Caco-2 (cell line): ENCODE measurements at regions not wholly inside any gene's neighbourhood (a gene's known extent, or its start where the extent isn't known, plus 50 kb on each side); places are given as distances from the start of the nearest gene placed in this dataset.

Source experiments
- BruUV-seq: library from RNA; stranded (reverse); fragments of 400-500 nt; replicated peaks from 2 replicates; lab custom pipeline; 2021; lab: Mats Ljungman, UMichigan
- CTCF ChIA-PET: fragments of 300-600 bp; sonication (Branson Sonifier 250); formaldehyde crosslinking; loops from one replicate; lab custom pipeline; 2022; ENCODE audit warnings: antibody characterized with exemption; lab: Charles Lee
- POLR2A ChIA-PET: fragments of 300-600 bp; sonication (Branson Sonifier 250); formaldehyde crosslinking; loops from one replicate; lab custom pipeline; 2022; ENCODE audit warnings: antibody characterized with exemption; lab: Charles Lee
- DNase-seq, 2 experiments: peaks; one replicate each; pipeline versions ENCODE4 v3.0.0 to v3.0.0-alpha.2; 2020 to 2022
- H3K27me3 ChIP-seq: replicated peaks from 2 replicates; pipeline ENCODE4 v1.6.0; 2011; ENCODE audit warnings: low read length; ENCODE audit not compliant: control insufficient read depth, insufficient read depth
- H3K36me3 ChIP-seq: 2 replicates; pipeline ENCODE4 v1.5.1; 2011; ENCODE audit warnings: low read length; ENCODE audit not compliant: control insufficient read depth, insufficient read depth
- H3K4me1 ChIP-seq: fragments of 250-450 bp; sonication (Bioruptor Pico); 2 replicates; pipeline ENCODE4 v1.5.1; 2020; ENCODE audit warnings: mild to moderate bottlenecking
- H3K4me3 ChIP-seq: 2 replicates; pipeline ENCODE4 v1.5.1; 2011; ENCODE audit warnings: low read depth, mild to moderate bottlenecking, control low read depth, low read length
- H3K9me3 ChIP-seq: fragments of 250-450 bp; sonication (Bioruptor Pico); 2 replicates; pipeline ENCODE4 v1.5.1; 2020; ENCODE audit warnings: mild to moderate bottlenecking, moderate library complexity
- H3K27ac Mint-ChIP-seq: one replicate; pipeline ENCODE4 v1.8.0; 2022; ENCODE audit warnings: mixed read lengths; ENCODE audit not compliant: unreplicated experiment
- H3K27me3 Mint-ChIP-seq: one replicate; pipeline ENCODE4 v1.8.0; 2022; ENCODE audit warnings: mixed read lengths; ENCODE audit not compliant: insufficient read depth, unreplicated experiment
- H3K36me3 Mint-ChIP-seq: one replicate; pipeline ENCODE4 v1.8.0; 2022; ENCODE audit warnings: mild to moderate bottlenecking, mixed read lengths; ENCODE audit not compliant: insufficient read depth, unreplicated experiment
- H3K4me1 Mint-ChIP-seq: one replicate; pipeline ENCODE4 v1.8.0; 2022; ENCODE audit warnings: low read depth, mixed read lengths; ENCODE audit not compliant: unreplicated experiment
- H3K4me3 Mint-ChIP-seq: one replicate; pipeline ENCODE4 v1.8.0; 2022; ENCODE audit warnings: mild to moderate bottlenecking, moderate library complexity, mixed read lengths; ENCODE audit not compliant: unreplicated experiment
- H3K9me3 Mint-ChIP-seq: one replicate; pipeline ENCODE4 v1.8.0; 2022; ENCODE audit warnings: mixed read lengths; ENCODE audit not compliant: unreplicated experiment
- intact Hi-C: fragments of 100-400 bp; cut with micrococcal nuclease; formaldehyde crosslinking; loops from one replicate; pipeline ENCODE4 v1.10.0; 2022; ENCODE audit not compliant: unreplicated experiment
- TF ChIP-seq, protein P1 (sequence below), 2 experiments: fragments of 200-600 bp in 1 of 2; IDR thresholded peaks; 1 replicate in 1 of 2; 2 replicates in 1 of 2; pipeline versions ENCODE4 v1.5.1 to v1.8.0; 2011 to 2022; ENCODE audit warnings: antibody characterized with exemption in 1 of 2, control low read depth in 1 of 2, inconsistent platforms in 1 of 2, low read depth in 1 of 2, low read length in 1 of 2, mild to moderate bottlenecking in 1 of 2, moderate library complexity in 1 of 2; ENCODE audit not compliant: insufficient read depth in 1 of 2, severe bottlenecking in 1 of 2, unreplicated experiment in 1 of 2

GRCh38 chr5:120955795-120956194, 491.7 kb downstream of the PRR16 start:
- ChIA-PET POLR2A (no interaction called here), CTCF (no interaction called here)
- peaks cover 6% of the 10 kb centered on the region; the same call in 1 of the 2 replicates for H3K9me3 ChIP-seq
- H3K9me3 Mint-ChIP-seq = peaks cover 12% of the 10 kb centered on the region
- no peaks in the 10 kb centered on the region for H3K4me1 ChIP-seq
- H3K4me3 Mint-ChIP-seq = no peak overlapping the region
- no peak for DNase-seq
- no peaks in the 10 kb centered on the region for H3K27me3 Mint-ChIP-seq
- TF ChIP-seq, protein P1, sequence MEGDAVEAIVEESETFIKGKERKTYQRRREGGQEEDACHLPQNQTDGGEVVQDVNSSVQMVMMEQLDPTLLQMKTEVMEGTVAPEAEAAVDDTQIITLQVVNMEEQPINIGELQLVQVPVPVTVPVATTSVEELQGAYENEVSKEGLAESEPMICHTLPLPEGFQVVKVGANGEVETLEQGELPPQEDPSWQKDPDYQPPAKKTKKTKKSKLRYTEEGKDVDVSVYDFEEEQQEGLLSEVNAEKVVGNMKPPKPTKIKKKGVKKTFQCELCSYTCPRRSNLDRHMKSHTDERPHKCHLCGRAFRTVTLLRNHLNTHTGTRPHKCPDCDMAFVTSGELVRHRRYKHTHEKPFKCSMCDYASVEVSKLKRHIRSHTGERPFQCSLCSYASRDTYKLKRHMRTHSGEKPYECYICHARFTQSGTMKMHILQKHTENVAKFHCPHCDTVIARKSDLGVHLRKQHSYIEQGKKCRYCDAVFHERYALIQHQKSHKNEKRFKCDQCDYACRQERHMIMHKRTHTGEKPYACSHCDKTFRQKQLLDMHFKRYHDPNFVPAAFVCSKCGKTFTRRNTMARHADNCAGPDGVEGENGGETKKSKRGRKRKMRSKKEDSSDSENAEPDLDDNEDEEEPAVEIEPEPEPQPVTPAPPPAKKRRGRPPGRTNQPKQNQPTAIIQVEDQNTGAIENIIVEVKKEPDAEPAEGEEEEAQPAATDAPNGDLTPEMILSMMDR (IDR thresholded peaks at IDR 0.05; ENCODE audit: insufficient read depth in 1 of 2, low read depth in 1 of 2, low read length in 1 of 2, severe bottlenecking in 1 of 2, unreplicated experiment in 1 of 2) = no peak
- no peaks in the 10 kb centered on the region for H3K4me1 Mint-ChIP-seq
- no peaks in the 10 kb centered on the region for H3K36me3 ChIP-seq
- no peaks in the 10 kb centered on the region for H3K27me3 ChIP-seq
- intact Hi-C loops = no loop called here
- no peaks in the 10 kb centered on the region for H3K36me3 Mint-ChIP-seq
- no peak overlapping the region for H3K4me3 ChIP-seq
- H3K27ac Mint-ChIP-seq = no peak overlapping the region
- no TSS peak for BruUV-seq

GRCh38 chr5:120958877-120959485, 494.9 kb downstream of the PRR16 start:
- intact Hi-C loops = no loop called here
- Mint-ChIP-seq H3K27me3 (no peaks in the 10 kb centered on the region), H3K36me3 (no peaks in the 10 kb centered on the region), H3K4me1 (no peaks in the 10 kb centered on the region), H3K27ac (no peak overlapping the region), H3K4me3 (no peak overlapping the region), H3K9me3 (no peaks in the 10 kb centered on the region)
- Histone ChIP-seq H3K9me3 (no peaks in the 10 kb centered on the region), H3K27me3 (no peaks in the 10 kb centered on the region), H3K4me3 (no peak overlapping the region), H3K36me3 (no peaks in the 10 kb centered on the region), H3K4me1 (no peaks in the 10 kb centered on the region)
- BruUV-seq = no TSS peak
- CTCF ChIA-PET = no interaction called here
- POLR2A ChIA-PET = no interaction called here
- DNase-seq = no peak
- TF ChIP-seq, protein P1 (IDR thresholded peaks at IDR 0.05; ENCODE audit: insufficient read depth in 1 of 2, low read depth in 1 of 2, low read length in 1 of 2, severe bottlenecking in 1 of 2, unreplicated experiment in 1 of 2) = no peak

DNA sequence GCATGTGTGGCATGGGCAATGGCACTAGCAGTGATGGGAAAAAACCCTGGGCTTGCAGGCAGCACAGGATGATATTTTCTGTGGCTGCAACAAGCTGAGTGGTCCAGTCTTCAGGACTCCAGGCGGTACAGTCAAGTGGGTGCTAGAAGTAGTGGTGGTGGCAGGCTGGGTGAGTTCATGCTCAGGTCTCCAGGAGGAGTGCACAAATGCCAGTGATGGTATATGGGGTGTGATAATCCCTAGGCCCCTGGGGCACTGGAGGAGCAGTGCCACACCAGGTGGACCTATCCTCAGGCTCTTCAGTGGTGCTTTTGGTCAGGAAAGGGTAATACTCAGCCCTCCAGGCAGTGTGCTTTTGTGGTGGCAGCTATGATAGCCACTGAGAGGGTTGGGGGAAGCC, 496.4 kb downstream of the PRR16 start:
- Histone ChIP-seq H3K27me3 (no peaks in the 10 kb centered on the region), H3K9me3 (no peaks in the 10 kb centered on the region), H3K4me1 (no peaks in the 10 kb centered on the region), H3K36me3 (no peaks in the 10 kb centered on the region), H3K4me3 (no peak overlapping the region)
- no peak for DNase-seq
- H3K36me3 Mint-ChIP-seq = no peaks in the 10 kb centered on the region
- H3K9me3 Mint-ChIP-seq = no peaks in the 10 kb centered on the region
- BruUV-seq = no TSS peak
- ChIA-PET POLR2A (no interaction called here), CTCF (no interaction called here)
- no peaks in the 10 kb centered on the region for H3K27me3 Mint-ChIP-seq
- H3K4me1 Mint-ChIP-seq = no peaks in the 10 kb centered on the region
- H3K4me3 Mint-ChIP-seq = no peak overlapping the region
- intact Hi-C loops = no loop called here
- TF ChIP-seq, protein P1 (IDR thresholded peaks at IDR 0.05; ENCODE audit: insufficient read depth in 1 of 2, low read depth in 1 of 2, low read length in 1 of 2, severe bottlenecking in 1 of 2, unreplicated experiment in 1 of 2) = no peak
- H3K27ac Mint-ChIP-seq = no peak overlapping the region
